ENCODE measurements at regions not wholly inside any gene's neighbourhood (a gene's known extent, or its start where the extent isn't known, plus 50 kb on each side); places are given as distances from the start of the nearest gene placed in this dataset.
A peak's percentile ranks its signal among the peaks of the same experiment; 100 is the strongest.

DNA sequence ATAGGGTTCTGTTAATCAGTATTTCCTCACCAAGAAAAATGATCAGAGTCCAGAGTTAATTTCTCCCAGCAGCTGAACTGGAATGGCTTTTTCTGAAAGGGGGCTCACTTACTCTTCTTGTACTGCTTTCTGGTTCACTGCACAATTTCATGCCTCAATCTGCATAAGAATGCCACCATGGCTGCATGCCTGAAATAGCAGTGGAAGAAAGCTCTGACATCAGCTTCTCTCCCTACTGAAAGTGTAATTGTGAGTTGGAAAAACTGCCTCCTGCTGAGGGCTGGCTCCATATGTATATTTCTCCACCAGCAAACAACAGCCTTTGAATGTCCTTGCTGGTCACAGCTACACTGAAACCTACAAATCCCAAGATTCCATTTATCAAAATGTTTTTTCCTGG lies 1027.2 kb upstream of the GJE1 start:
- Histone ChIP-seq H3F3A (ENCODE audit: low read depth) (peaks cover 7% of the 10 kb centered on the region), H3K79me2 (ENCODE audit: low read depth) (no peaks in the 10 kb centered on the region), H2AFZ (replicated peaks) (peak overlapping the region; percentile 88), H3K9ac (no peak overlapping the region), H3K4me2 (peak overlapping the region; percentile 65), H4K20me1 (ENCODE audit: low read depth) (no peaks in the 10 kb centered on the region), H3K4me1 (peaks cover 16% of the 10 kb centered on the region), H3K9me3 (ENCODE audit: low read depth) (no peaks in the 10 kb centered on the region), H3K27ac (peak overlapping the region; percentile 93), H3K27me3 (no peaks in the 10 kb centered on the region), H3K36me3 (no peaks in the 10 kb centered on the region), H3K4me3 (no peak overlapping the region)
- no peak for TF ChIP-seq EZH2 (IDR thresholded peaks at IDR 0.05)
- H3K36me3 Mint-ChIP-seq: peaks cover 2% of the 10 kb centered on the region
- H3K27me3 Mint-ChIP-seq (ENCODE audit: insufficient read depth, low read depth): no peaks in the 10 kb centered on the region
- peaks cover 26% of the 10 kb centered on the region for H3K4me1 Mint-ChIP-seq
- peaks cover 2% of the 10 kb centered on the region for H3K9me3 Mint-ChIP-seq
- H3K27ac Mint-ChIP-seq: peak overlapping the region; percentile 95
- DNase-seq (ENCODE audit: low spot score): peak; percentile 93
- no peak overlapping the region for H3K4me3 Mint-ChIP-seq

DNA sequence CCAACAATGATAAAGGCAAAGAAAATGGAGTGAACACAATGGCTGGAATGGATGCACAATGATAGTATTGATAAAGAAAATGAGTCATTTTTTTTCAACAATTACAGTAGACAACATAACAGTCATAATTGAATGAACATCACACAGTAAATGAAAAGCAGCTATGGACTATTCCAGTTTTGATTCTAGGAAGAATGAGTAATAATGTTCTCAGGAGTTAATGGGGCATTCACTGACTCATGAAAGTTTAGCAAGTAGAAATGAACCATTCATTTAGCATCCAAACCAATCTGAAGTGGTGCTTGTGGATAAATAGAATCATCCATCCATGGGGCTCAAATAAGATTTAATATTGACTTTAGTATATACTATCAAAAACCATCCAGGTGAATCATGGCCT lies 1029.5 kb upstream of the GJE1 start:
- Mint-ChIP-seq H3K4me1 (peaks cover 24% of the 10 kb centered on the region), H3K36me3 (peaks cover 2% of the 10 kb centered on the region), H3K9me3 (peaks cover 4% of the 10 kb centered on the region), H3K27me3 (ENCODE audit: insufficient read depth, low read depth) (no peaks in the 10 kb centered on the region), H3K27ac (no peak overlapping the region), H3K4me3 (no peak overlapping the region)
- H3K9ac ChIP-seq: no peak overlapping the region
- no peak overlapping the region for H3K4me3 ChIP-seq
- H3F3A ChIP-seq (ENCODE audit: low read depth): peaks cover 7% of the 10 kb centered on the region
- H3K27me3 ChIP-seq: no peaks in the 10 kb centered on the region
- H3K4me1 ChIP-seq: peaks cover 16% of the 10 kb centered on the region
- no peaks in the 10 kb centered on the region for H4K20me1 ChIP-seq (ENCODE audit: low read depth)
- no peak overlapping the region for H3K4me2 ChIP-seq
- no peaks in the 10 kb centered on the region for H3K9me3 ChIP-seq (ENCODE audit: low read depth)
- no peak overlapping the region for H3K27ac ChIP-seq
- H3K79me2 ChIP-seq (ENCODE audit: low read depth): no peaks in the 10 kb centered on the region
- H3K36me3 ChIP-seq: no peaks in the 10 kb centered on the region
- no peak for TF ChIP-seq EZH2phosphoT487 (IDR thresholded peaks at IDR 0.05)
- no peak for TF ChIP-seq EZH2 (IDR thresholded peaks at IDR 0.05)
- TF ChIP-seq, protein P1, sequence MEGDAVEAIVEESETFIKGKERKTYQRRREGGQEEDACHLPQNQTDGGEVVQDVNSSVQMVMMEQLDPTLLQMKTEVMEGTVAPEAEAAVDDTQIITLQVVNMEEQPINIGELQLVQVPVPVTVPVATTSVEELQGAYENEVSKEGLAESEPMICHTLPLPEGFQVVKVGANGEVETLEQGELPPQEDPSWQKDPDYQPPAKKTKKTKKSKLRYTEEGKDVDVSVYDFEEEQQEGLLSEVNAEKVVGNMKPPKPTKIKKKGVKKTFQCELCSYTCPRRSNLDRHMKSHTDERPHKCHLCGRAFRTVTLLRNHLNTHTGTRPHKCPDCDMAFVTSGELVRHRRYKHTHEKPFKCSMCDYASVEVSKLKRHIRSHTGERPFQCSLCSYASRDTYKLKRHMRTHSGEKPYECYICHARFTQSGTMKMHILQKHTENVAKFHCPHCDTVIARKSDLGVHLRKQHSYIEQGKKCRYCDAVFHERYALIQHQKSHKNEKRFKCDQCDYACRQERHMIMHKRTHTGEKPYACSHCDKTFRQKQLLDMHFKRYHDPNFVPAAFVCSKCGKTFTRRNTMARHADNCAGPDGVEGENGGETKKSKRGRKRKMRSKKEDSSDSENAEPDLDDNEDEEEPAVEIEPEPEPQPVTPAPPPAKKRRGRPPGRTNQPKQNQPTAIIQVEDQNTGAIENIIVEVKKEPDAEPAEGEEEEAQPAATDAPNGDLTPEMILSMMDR (IDR thresholded peaks at IDR 0.05): no peak
- no peak overlapping the region for H2AFZ ChIP-seq (replicated peaks)
- no peak for DNase-seq (ENCODE audit: low spot score)

DNA sequence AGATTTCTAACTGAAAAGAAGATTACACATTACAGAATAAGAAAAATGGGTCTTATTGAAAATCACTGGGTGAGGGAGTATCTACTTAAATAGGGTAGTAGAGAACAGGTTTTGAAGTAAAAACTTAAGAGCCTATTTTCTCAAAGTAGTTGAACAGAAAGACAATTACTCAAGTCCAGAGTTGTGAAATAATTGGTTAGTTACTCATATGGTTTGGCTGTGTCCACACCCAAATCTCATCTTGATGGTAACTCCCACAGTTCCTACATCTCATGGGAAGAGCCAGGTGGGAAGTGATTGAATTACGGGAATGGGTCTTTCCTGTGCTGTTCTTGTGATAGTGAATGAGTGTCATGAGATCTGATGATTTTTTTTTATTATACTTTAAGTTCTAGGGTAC lies 1035.3 kb upstream of the GJE1 start:
- H3K4me1 ChIP-seq: no peaks in the 10 kb centered on the region
- H3K4me3 ChIP-seq: no peak overlapping the region
- peaks cover 3% of the 10 kb centered on the region for H3K4me1 Mint-ChIP-seq
- no peaks in the 10 kb centered on the region for H3F3A ChIP-seq (ENCODE audit: low read depth)
- no peaks in the 10 kb centered on the region for H3K79me2 ChIP-seq (ENCODE audit: low read depth)
- no peaks in the 10 kb centered on the region for H4K20me1 ChIP-seq (ENCODE audit: low read depth)
- no peak overlapping the region for H3K4me3 Mint-ChIP-seq
- H3K9me3 ChIP-seq (ENCODE audit: low read depth): no peaks in the 10 kb centered on the region
- no peak overlapping the region for H3K9ac ChIP-seq
- H3K36me3 ChIP-seq: no peaks in the 10 kb centered on the region
- no peak for TF ChIP-seq EZH2phosphoT487 (IDR thresholded peaks at IDR 0.05)
- TF ChIP-seq, protein P1 (IDR thresholded peaks at IDR 0.05): no peak
- TF ChIP-seq EZH2 (IDR thresholded peaks at IDR 0.05): no peak
- H3K27me3 ChIP-seq: no peaks in the 10 kb centered on the region
- H3K27me3 Mint-ChIP-seq (ENCODE audit: insufficient read depth, low read depth): no peaks in the 10 kb centered on the region
- H3K4me2 ChIP-seq: no peak overlapping the region
- peaks cover 4% of the 10 kb centered on the region for H3K9me3 Mint-ChIP-seq
- no peak for DNase-seq (ENCODE audit: low spot score)
- H3K36me3 Mint-ChIP-seq: no peaks in the 10 kb centered on the region
- no peak overlapping the region for H3K27ac ChIP-seq
- no peak overlapping the region for H3K27ac Mint-ChIP-seq
- no peak overlapping the region for H2AFZ ChIP-seq (replicated peaks)

GRCh38 chr6:141095308-141095707 lies 1037.4 kb upstream of the GJE1 start:
- DNase-seq (ENCODE audit: low spot score): no peak
- no peaks in the 10 kb centered on the region for H3K4me1 Mint-ChIP-seq
- no peak overlapping the region for H3K27ac Mint-ChIP-seq

More at GRCh38 chr6:141095308-141095707, 1037.4 kb upstream of the GJE1 start:
- H3F3A ChIP-seq (ENCODE audit: low read depth): no peaks in the 10 kb centered on the region
- Mint-ChIP-seq H3K9me3 (peaks cover 4% of the 10 kb centered on the region), H3K36me3 (no peaks in the 10 kb centered on the region), H3K4me3 (no peak overlapping the region), H3K27me3 (ENCODE audit: insufficient read depth, low read depth) (peaks cover 2% of the 10 kb centered on the region)
- no peaks in the 10 kb centered on the region for H3K9me3 ChIP-seq (ENCODE audit: low read depth)
- H4K20me1 ChIP-seq (ENCODE audit: low read depth): no peaks in the 10 kb centered on the region
- no peak overlapping the region for H3K9ac ChIP-seq
- no peak for TF ChIP-seq EZH2 (IDR thresholded peaks at IDR 0.05)
- no peak for TF ChIP-seq EZH2phosphoT487 (IDR thresholded peaks at IDR 0.05)
- TF ChIP-seq, protein P1 (IDR thresholded peaks at IDR 0.05): no peak
- H3K79me2 ChIP-seq (ENCODE audit: low read depth): no peaks in the 10 kb centered on the region
- no peak overlapping the region for H3K4me3 ChIP-seq
- no peak overlapping the region for H3K4me2 ChIP-seq
- H2AFZ ChIP-seq (replicated peaks): no peak overlapping the region
- no peaks in the 10 kb centered on the region for H3K27me3 ChIP-seq
- H3K36me3 ChIP-seq: no peaks in the 10 kb centered on the region
- no peaks in the 10 kb centered on the region for H3K4me1 ChIP-seq
- no peak overlapping the region for H3K27ac ChIP-seq
